HCT116 (cell line): ENCODE measurements at regions not wholly inside any gene's neighbourhood (a gene's known extent, or its start where the extent isn't known, plus 50 kb on each side); places are given as distances from the start of the nearest gene placed in this dataset.

ENCODE experiments used
- ATAC-seq: fragments of 200-7000 bp; cut with Tn5 transposase; 2 replicates; pipeline ENCODE4 v1.9.1; 2020; ENCODE audit warnings: mild to moderate bottlenecking, moderate library complexity
- BruUV-seq: library from RNA; stranded (reverse); fragments of 400-500 nt; replicated peaks from 2 replicates; lab custom pipeline; 2021; lab: Mats Ljungman, UMichigan
- CTCF ChIA-PET: fragments of 300-600 bp; sonication (Branson Sonifier 250); formaldehyde crosslinking; loops from one replicate; lab custom pipeline; 2021; ENCODE audit warnings: antibody characterized with exemption; lab: Charles Lee
- POLR2A ChIA-PET: fragments of 300-600, 350-600 bp; sonication (Branson Sonifier 250); formaldehyde crosslinking; loops from one replicate; lab custom pipeline; 2021; ENCODE audit warnings: antibody characterized with exemption; lab: Charles Lee
- RAD21 ChIA-PET, 2 experiments: fragments of 300-600 bp; sonication (Branson Sonifier 250); formaldehyde crosslinking; loops; one replicate each; lab custom pipeline; 2023; ENCODE audit warnings: low total read pairs in 2 of 2; ENCODE audit not compliant: uncharacterized antibody in 2 of 2, unreplicated experiment in 2 of 2, low non-redundant PET in 1 of 2; lab: Charles Lee
- DNase-seq: peaks from one replicate; pipeline ENCODE4 v3.0.0-alpha.2; 2010; ENCODE audit warnings: low read depth, low spot score
- H2AFZ ChIP-seq: fragments of 200-600 bp; shearing (Covaris generic), sonication (generic); 2 replicates; pipeline ENCODE4 v1.6.1; 2017; ENCODE audit warnings: low read depth, mixed run types, mixed read lengths, antibody characterized with exemption, low read length; ENCODE audit not compliant: poor library complexity, severe bottlenecking
- H3K27ac ChIP-seq: 2 replicates; pipeline ENCODE4 v1.5.1; 2012; ENCODE audit warnings: low read depth, low read length
- H3K27me3 ChIP-seq: fragments of 200-600 bp; sonication (generic); 2 replicates; pipeline ENCODE4 v1.6.1; 2016; ENCODE audit warnings: mixed run types, low read length, mixed read lengths; ENCODE audit not compliant: insufficient read depth
- H3K36me3 ChIP-seq, 2 experiments: fragments of 200-500 bp in 1 of 2; fragments of 200-600 bp in 1 of 2; sonication (Bioruptor generic) in 1 of 2; sonication (generic) in 1 of 2; 2 replicates each; pipeline versions ENCODE4 v1.5.1 to v1.6.1; 2014 to 2016; ENCODE audit warnings: low read length in 2 of 2, inconsistent platforms in 1 of 2, mixed read lengths in 1 of 2, mixed run types in 1 of 2; ENCODE audit not compliant: insufficient read depth in 2 of 2, control insufficient read depth in 1 of 2
- H3K4me1 ChIP-seq, 2 experiments: fragments of 200-600 bp in 1 of 2; sonication (generic) in 1 of 2; 2 replicates each; pipeline versions ENCODE4 v1.5.1 to v1.6.1; 2012 to 2017; ENCODE audit warnings: low read length in 2 of 2, inconsistent platforms in 1 of 2, mild to moderate bottlenecking in 1 of 2, mixed read lengths in 1 of 2, mixed run types in 1 of 2, moderate library complexity in 1 of 2; ENCODE audit not compliant: insufficient read depth in 2 of 2, control insufficient read depth in 1 of 2
- H3K4me2 ChIP-seq: fragments of 200-600 bp; sonication (generic); 2 replicates; pipeline ENCODE4 v1.6.1; 2017; ENCODE audit warnings: mixed run types, low read length, mixed read lengths
- H3K4me3 ChIP-seq, 2 experiments: fragments of 200-600 bp in 1 of 2; sonication (generic) in 1 of 2; replicated peaks in 1 of 2; 2 replicates each; pipeline ENCODE4 v1.5.1; 2011 to 2016; ENCODE audit warnings: low read length in 2 of 2, control low read depth in 1 of 2, low read depth in 1 of 2, mild to moderate bottlenecking in 1 of 2, mixed read lengths in 1 of 2, mixed run types in 1 of 2
- H3K79me2 ChIP-seq: fragments of 200-600 bp; sonication (generic); 2 replicates; pipeline ENCODE4 v1.6.1; 2017; ENCODE audit warnings: mild to moderate bottlenecking, mixed run types, low read length, moderate library complexity, mixed read lengths; ENCODE audit not compliant: insufficient read depth
- H3K9ac ChIP-seq: fragments of 200-600 bp; sonication (generic); 2 replicates; pipeline ENCODE4 v1.6.1; 2016; ENCODE audit warnings: low read length, mixed read lengths
- H3K9me2 ChIP-seq: fragments of 200-600 bp; sonication (generic), shearing (Covaris generic); 2 replicates; pipeline ENCODE4 v1.6.1; 2017; ENCODE audit warnings: mixed run types, mild to moderate bottlenecking, moderate library complexity; ENCODE audit not compliant: insufficient read depth
- H3K9me3 ChIP-seq, 2 experiments: fragments of 200-500 bp in 1 of 2; fragments of 200-600 bp in 1 of 2; sonication (Bioruptor generic) in 1 of 2; sonication (generic) in 1 of 2; 2 replicates each; pipeline ENCODE4 v1.6.1; 2014 to 2017; ENCODE audit warnings: low read length in 2 of 2, mixed read lengths in 2 of 2, inconsistent platforms in 1 of 2, low read depth in 1 of 2, mild to moderate bottlenecking in 1 of 2, mixed run types in 1 of 2, moderate library complexity in 1 of 2; ENCODE audit not compliant: control insufficient read depth in 1 of 2, insufficient read depth in 1 of 2
- H4K20me1 ChIP-seq: fragments of 200-600 bp; sonication (generic), shearing (Covaris generic); 2 replicates; pipeline ENCODE4 v1.6.1; 2017; ENCODE audit warnings: mixed run types, mild to moderate bottlenecking, moderate library complexity; ENCODE audit not compliant: insufficient read depth
- ATF3 ChIP-seq: IDR thresholded peaks from 2 replicates; pipeline ENCODE4 v1.6.1; 2012
- CEBPB ChIP-seq: IDR thresholded peaks from 2 replicates; pipeline ENCODE4 v1.6.1; 2012; ENCODE audit warnings: low read depth
- CTCF ChIP-seq, 3 experiments: fragments of 200-600 bp in 1 of 3; sonication (generic) in 1 of 3; IDR thresholded peaks in 2 of 3; conservative IDR thresholded peaks in 1 of 3; 2 replicates each; pipeline ENCODE4 v1.5.1; 2012 to 2017; ENCODE audit warnings: low read depth in 2 of 3, low read length in 2 of 3, antibody characterized with exemption in 1 of 3, borderline replicate concordance in 1 of 3, control low read depth in 1 of 3, mild to moderate bottlenecking in 1 of 3, mixed read lengths in 1 of 3, mixed run types in 1 of 3, moderate library complexity in 1 of 3; ENCODE audit not compliant: insufficient read depth in 1 of 3
- EZH2 ChIP-seq: fragments of 200-600 bp; sonication (generic); IDR thresholded peaks from 2 replicates; pipeline ENCODE4 v1.6.1; 2017; ENCODE audit warnings: antibody characterized with exemption, mixed run types
- EZH2phosphoT487 ChIP-seq: fragments of 200-600 bp; IDR thresholded peaks from 2 replicates; pipeline ENCODE4 v1.6.1; 2018; ENCODE audit warnings: antibody characterized with exemption, borderline replicate concordance
- FOSL1 ChIP-seq: IDR thresholded peaks from 2 replicates; pipeline ENCODE4 v1.6.1; 2012; ENCODE audit warnings: low read depth
- JUND ChIP-seq: IDR thresholded peaks from 2 replicates; pipeline ENCODE4 v1.6.1; 2012
- MAX ChIP-seq: IDR thresholded peaks from 2 replicates; pipeline ENCODE4 v1.6.1; 2012
- POLR2A ChIP-seq: IDR thresholded peaks from 2 replicates; pipeline ENCODE4 v1.7.0; 2011; ENCODE audit warnings: borderline replicate concordance; ENCODE audit not compliant: insufficient read depth, insufficient read length; ENCODE audit errors: extremely low read depth
- REST ChIP-seq: IDR thresholded peaks from 2 replicates; pipeline ENCODE4 v1.6.1; 2012; ENCODE audit warnings: low read depth
- SIN3A ChIP-seq: IDR thresholded peaks from 2 replicates; pipeline ENCODE4 v1.6.1; 2012; ENCODE audit warnings: low read depth
- SP1 ChIP-seq: IDR thresholded peaks from 2 replicates; pipeline ENCODE4 v1.6.1; 2012; ENCODE audit warnings: low read depth
- YY1 ChIP-seq: IDR thresholded peaks from 2 replicates; pipeline ENCODE4 v1.6.1; 2011; ENCODE audit warnings: low read length, low read depth, moderate library complexity, mild to moderate bottlenecking; ENCODE audit not compliant: insufficient replicate concordance; ENCODE audit errors: extremely low read depth
- ZBTB33 ChIP-seq: IDR thresholded peaks from 2 replicates; pipeline ENCODE4 v1.6.1; 2011; ENCODE audit warnings: mild to moderate bottlenecking, low read length, moderate library complexity; ENCODE audit not compliant: insufficient replicate concordance; ENCODE audit errors: extremely low read depth
- intact Hi-C: fragments of 100-400 bp; cut with micrococcal nuclease; formaldehyde crosslinking; loops from 2 replicates; pipeline ENCODE4 v1.10.0; 2022

GRCh38 chr7:131950758-131951157, 394.3 kb upstream of the PODXL start:
- DNase-seq (no peak), ATAC-seq (no peak)
- intact Hi-C loops: no loop called here
- H3K4me3 ChIP-seq: no peak overlapping the region
- BruUV-seq: no TSS peak
- no peaks in the 10 kb centered on the region; a peak in 1 of 4 replicates for H3K9me3 ChIP-seq
- H4K20me1 ChIP-seq: no peaks in the 10 kb centered on the region
- H2AFZ ChIP-seq: no peak overlapping the region
- H3K36me3 ChIP-seq: no peaks in the 10 kb centered on the region
- no peaks in the 10 kb centered on the region for H3K9me2 ChIP-seq
- H3K27ac ChIP-seq: no peak overlapping the region
- TF ChIP-seq JUND: no peak
- no peak for TF ChIP-seq YY1
- TF ChIP-seq SIN3A: no peak
- TF ChIP-seq ZBTB33: no peak
- TF ChIP-seq SP1: no peak
- no peak for TF ChIP-seq CEBPB
- TF ChIP-seq POLR2A: no peak
- no peak for TF ChIP-seq REST
- TF ChIP-seq EZH2phosphoT487: no peak
- no peak for TF ChIP-seq ATF3
- TF ChIP-seq FOSL1: no peak
- TF ChIP-seq CTCF (IDR thresholded peaks at IDR 0.05 in 2 of 3, conservative IDR thresholded peaks at IDR 0.05 in 1 of 3; ENCODE audit: borderline replicate concordance in 1 of 3, insufficient read depth in 1 of 3, low read depth in 2 of 3, low read length in 2 of 3): no peak
- TF ChIP-seq MAX: no peak
- TF ChIP-seq EZH2: no peak
- TF ChIP-seq, all 23 proteins: peak for 0
- peaks cover 0 to 4% of the 10 kb centered on the region in 2 experiments; a peak in 1 of 4 replicates for H3K4me1 ChIP-seq
- peaks cover 24% of the 10 kb centered on the region for H3K27me3 ChIP-seq
- CTCF ChIA-PET: no interaction called here
- POLR2A ChIA-PET: no interaction called here
- H3K4me2 ChIP-seq: no peak overlapping the region
- no peaks in the 10 kb centered on the region for H3K79me2 ChIP-seq
- no peak overlapping the region for H3K9ac ChIP-seq
- RAD21 ChIA-PET: no interaction called here
